A549 (cell line): ENCODE measurements at regions not wholly inside any gene's neighbourhood (a gene's known extent, or its start where the extent isn't known, plus 50 kb on each side); places are given as distances from the start of the nearest gene placed in this dataset.
"Not testable (repeated sequence)": the region's sequence is repeated elsewhere in the genome, so short reads cannot be mapped to it uniquely, and the experiment has no call there.

ENCODE experiments used
- ATAC-seq, 2 experiments: fragments of 200-7000 bp in 1 of 2; fragments of >200 bp in 1 of 2; cut with Nextera tagmentation in 1 of 2; cut with Tn5 transposase in 1 of 2; 3 replicates each; pipeline versions ENCODE4 v1.8.0 to v1.9.1; 2018 to 2020; ENCODE audit warnings: mild to moderate bottlenecking in 1 of 2, moderate library complexity in 1 of 2
- CTCF ChIA-PET: fragments of 300-600 bp; sonication (Branson Sonifier 250); formaldehyde crosslinking; extraction: SDS; loops from one replicate; lab custom pipeline; 2021; ENCODE audit warnings: antibody characterized with exemption, inconsistent platforms; lab: Yijun Ruan, JAX
- POLR2A ChIA-PET: fragments of 350-600 bp; formaldehyde crosslinking; extraction: SDS; loops from one replicate; lab custom pipeline; 2021; ENCODE audit warnings: antibody characterized with exemption, inconsistent platforms; lab: Yijun Ruan, JAX
- DNase-seq, 2 experiments: peaks; one replicate each; pipeline versions ENCODE4 v3.0.0 to v3.0.0-alpha.2; 2011 to 2016; ENCODE audit warnings: low read depth in 1 of 2, low spot score in 1 of 2
- FAIRE-seq: peaks from 2 replicates; lab custom pipeline; 2011; peaks lifted over from hg19 to GRCh38; lab: Jason Lieb, UNC
- H3K27ac ChIP-seq, 2 experiments: fragments of >200 bp; sonication (Bioruptor Twin); formaldehyde crosslinking; 3 replicates each; pipeline ENCODE4 v1.5.1; 2016 to 2017
- H3K4me1 ChIP-seq: fragments of >200 bp; sonication (Bioruptor Twin); formaldehyde crosslinking; 3 replicates; pipeline ENCODE4 v1.6.1; 2016
- H3K4me2 ChIP-seq: fragments of >200 bp; sonication (Bioruptor Twin); formaldehyde crosslinking; 3 replicates; pipeline ENCODE4 v1.6.1; 2016
- H3K4me3 ChIP-seq: fragments of >200 bp; sonication (Bioruptor Twin); formaldehyde crosslinking; 3 replicates; pipeline ENCODE4 v1.5.1; 2016
- H3K9me3 ChIP-seq: fragments of >200 bp; sonication (Bioruptor Twin); formaldehyde crosslinking; 3 replicates; pipeline ENCODE4 v1.6.1; 2016
- CBX8 ChIP-seq: fragments of 200-600 bp; sonication (generic); IDR thresholded peaks from 2 replicates; pipeline ENCODE4 v1.6.1; 2016
- CHD4 ChIP-seq: fragments of 200-600 bp; sonication (generic); IDR thresholded peaks from 2 replicates; pipeline ENCODE4 v1.6.1; 2016; ENCODE audit warnings: antibody characterized with exemption, mild to moderate bottlenecking, borderline replicate concordance
- EHF ChIP-seq: fragments of 250-450 bp; sonication (Bioruptor Pico); IDR thresholded peaks from 2 replicates; pipeline ENCODE4 v1.5.0; 2020; ENCODE audit warnings: mild to moderate bottlenecking
- EP300 ChIP-seq, 2 experiments: fragments of >200 bp; sonication (Bioruptor Twin); formaldehyde crosslinking; IDR thresholded peaks; 2 replicates in 1 of 2; 3 replicates in 1 of 2; pipeline ENCODE4 v1.6.1; 2016 to 2017
- FOSL2 ChIP-seq, 2 experiments: fragments of 450-650 bp in 1 of 2; fragments of >200 bp in 1 of 2; sonication (Bioruptor Twin) in 1 of 2; formaldehyde crosslinking; IDR thresholded peaks; 2 replicates each; pipeline versions ENCODE4 v1.5.0 to v1.6.1; 2016 to 2020; ENCODE audit warnings: mild to moderate bottlenecking in 1 of 2, moderate library complexity in 1 of 2
- GATA3 ChIP-seq: IDR thresholded peaks from 2 replicates; pipeline ENCODE4 v1.6.1; 2012; ENCODE audit warnings: borderline replicate concordance
- HEYL ChIP-seq: fragments of 250-450 bp; sonication (Bioruptor Pico); IDR thresholded peaks from 2 replicates; pipeline ENCODE4 v1.8.0; 2021; ENCODE audit warnings: mild to moderate bottlenecking, moderate library complexity
- KDM1A ChIP-seq: fragments of 200-600 bp; sonication (generic); IDR thresholded peaks from 2 replicates; pipeline ENCODE4 v1.6.1; 2016; ENCODE audit warnings: low read depth, mild to moderate bottlenecking
- MAZ ChIP-seq: fragments of 150-350 bp; IDR thresholded peaks from 2 replicates; pipeline ENCODE4 v1.6.1; 2014; ENCODE audit warnings: antibody characterized with exemption, low read depth, low read length, borderline replicate concordance
- NFE2L2 ChIP-seq: fragments of 150-350 bp; conservative IDR thresholded peaks from 2 replicates; pipeline ENCODE4 v1.6.1; 2014; ENCODE audit warnings: low read length
- NR3C1 ChIP-seq: fragments of >200 bp; sonication (Bioruptor Twin); formaldehyde crosslinking; IDR thresholded peaks from 3 replicates; pipeline ENCODE4 v1.6.1; 2017
- RAD21 ChIP-seq, 2 experiments: fragments of >200 bp in 1 of 2; sonication (Bioruptor Twin) in 1 of 2; formaldehyde crosslinking in 1 of 2; IDR thresholded peaks in 1 of 2; conservative IDR thresholded peaks in 1 of 2; 2 replicates in 1 of 2; 3 replicates in 1 of 2; pipeline ENCODE4 v1.6.1; 2012 to 2018; ENCODE audit warnings: inconsistent platforms in 1 of 2
- RARB ChIP-seq: fragments of 250-450 bp; sonication (Bioruptor Pico); IDR thresholded peaks from 2 replicates; pipeline ENCODE4 v1.8.0; 2021; ENCODE audit warnings: mild to moderate bottlenecking, moderate library complexity
- ZNF302 ChIP-seq: fragments of 250-450 bp; sonication (Bioruptor Pico); IDR thresholded peaks from 2 replicates; pipeline ENCODE4 v1.9.0; 2021; ENCODE audit warnings: inconsistent platforms, mild to moderate bottlenecking, moderate library complexity
- ZSCAN20 ChIP-seq: fragments of 250-450 bp; sonication (Bioruptor Pico); IDR thresholded peaks from 2 replicates; pipeline ENCODE4 v1.8.0; 2022; ENCODE audit warnings: mild to moderate bottlenecking, moderate library complexity
- WGBS: methylation state at CpG from one replicate; pipeline ENCODE4 v1.1.6; 2017; ENCODE audit errors: missing lambda C conversion rate; 5-methylcytosine and 5-hydroxymethylcytosine counted together
- small RNA-seq, 6 experiments: library from RNA; depleted of rRNA; stranded (forward); fragments of <200 nt; gene quantifications; one replicate each; pipeline ENCODE3, GENCODE V24; 2012
- TF ChIP-seq, protein P1 (sequence below): fragments of 250-450 bp; sonication (Bioruptor Pico); IDR thresholded peaks from 2 replicates; pipeline ENCODE4 v1.5.0; 2021; ENCODE audit warnings: mild to moderate bottlenecking, moderate library complexity, borderline replicate concordance
- TF ChIP-seq, protein P2 (sequence below): fragments of 150-350 bp; IDR thresholded peaks from 2 replicates; pipeline ENCODE4 v1.6.1; 2014; ENCODE audit warnings: low read depth, mild to moderate bottlenecking, low read length
- TF ChIP-seq, protein P3 (sequence below): fragments of 450-650 bp; IDR thresholded peaks from 2 replicates; pipeline ENCODE4 v1.6.1; 2014; ENCODE audit warnings: antibody characterized with exemption
- TF ChIP-seq, protein P4 (sequence below): IDR thresholded peaks from 2 replicates; pipeline ENCODE4 v1.6.1; 2012
- TF ChIP-seq, protein P5 (sequence below): fragments of 250-450 bp; sonication (Bioruptor Pico); IDR thresholded peaks from 2 replicates; pipeline ENCODE4 v1.5.0; 2020; ENCODE audit warnings: low read depth, mild to moderate bottlenecking, moderate library complexity

DNA sequence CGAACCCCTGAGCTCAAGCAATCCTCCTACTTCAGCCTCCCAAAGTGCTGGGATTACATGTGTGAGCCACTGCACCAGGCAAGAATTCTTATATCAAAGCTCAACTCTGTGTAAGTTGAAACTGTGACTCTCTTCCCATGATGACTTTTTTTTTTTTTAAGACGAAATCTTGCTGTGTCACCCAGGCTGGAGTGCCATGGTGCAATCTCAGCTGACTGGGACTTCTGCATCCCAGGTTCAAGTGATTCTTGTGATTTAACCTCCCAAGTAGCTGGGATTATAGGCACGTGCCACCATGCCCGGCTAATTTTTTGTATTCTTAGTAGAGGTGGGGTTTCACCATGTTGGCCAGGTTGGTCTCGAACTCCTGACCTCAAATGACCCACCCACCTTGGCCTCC is 51.6 kb upstream of the WAC start:
- FAIRE-seq, H3K27ac ChIP-seq, POLR2A ChIA-PET, DNase-seq, ATAC-seq, H3K4me3 ChIP-seq, H3K4me2 ChIP-seq, CTCF ChIA-PET, H3K4me1 ChIP-seq, H3K9me3 ChIP-seq: not testable (repeated sequence)
- 13% methylated on average over 5 of the region's 5 CpGs for WGBS

DNA sequence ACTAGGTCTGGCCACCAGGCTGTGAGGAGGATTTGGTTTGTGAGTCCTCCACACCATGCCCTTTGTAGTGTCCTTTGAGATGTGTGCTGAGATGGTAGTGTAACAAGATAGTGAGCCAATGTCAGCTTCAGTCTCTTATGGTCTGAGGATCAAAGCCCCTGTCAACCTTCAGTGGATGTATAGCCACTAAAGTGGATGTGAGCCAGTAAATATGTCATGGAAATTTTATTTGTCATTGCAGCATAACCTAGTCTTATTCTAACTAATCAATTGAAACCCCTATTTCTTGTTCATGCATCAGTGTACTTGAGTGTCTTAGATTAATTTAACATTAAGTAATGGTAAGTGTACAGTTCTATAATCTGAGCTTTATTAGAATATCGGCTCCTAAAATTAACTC is 51.0 kb upstream of the WAC start:
- no peak for FAIRE-seq
- DNase-seq: no peak
- H3K4me3 ChIP-seq: no peak overlapping the region
- H3K9me3 ChIP-seq: no peaks in the 10 kb centered on the region
- H3K4me2 ChIP-seq: no peak overlapping the region
- WGBS: 78% methylated on average over 1 of the region's 1 CpG
- no peak overlapping the region for H3K27ac ChIP-seq
- POLR2A ChIA-PET: no interaction called here
- H3K4me1 ChIP-seq: no peaks in the 10 kb centered on the region
- TF ChIP-seq FOSL2 (IDR thresholded peaks at IDR 0.05) (no peak), FOSL2 (CRISPR knock-in tag; IDR thresholded peaks at IDR 0.05) (no peak), CHD4 (no peak), HEYL (CRISPR knock-in tag) (no peak), NR3C1 (no peak), EP300 (IDR thresholded peaks at IDR 0.05) (no peak), GATA3 (no peak), ZNF302 (CRISPR knock-in tag) (no peak), RARB (CRISPR knock-in tag) (no peak), NFE2L2 (no peak), KDM1A (no peak), EHF (no peak), MAZ (no peak), RAD21 (conservative IDR thresholded peaks at IDR 0.05 in 1 of 2, IDR thresholded peaks at IDR 0.05 in 1 of 2) (no peak), CBX8 (no peak), ZSCAN20 (CRISPR knock-in tag) (no peak)
- TF ChIP-seq, protein P1, sequence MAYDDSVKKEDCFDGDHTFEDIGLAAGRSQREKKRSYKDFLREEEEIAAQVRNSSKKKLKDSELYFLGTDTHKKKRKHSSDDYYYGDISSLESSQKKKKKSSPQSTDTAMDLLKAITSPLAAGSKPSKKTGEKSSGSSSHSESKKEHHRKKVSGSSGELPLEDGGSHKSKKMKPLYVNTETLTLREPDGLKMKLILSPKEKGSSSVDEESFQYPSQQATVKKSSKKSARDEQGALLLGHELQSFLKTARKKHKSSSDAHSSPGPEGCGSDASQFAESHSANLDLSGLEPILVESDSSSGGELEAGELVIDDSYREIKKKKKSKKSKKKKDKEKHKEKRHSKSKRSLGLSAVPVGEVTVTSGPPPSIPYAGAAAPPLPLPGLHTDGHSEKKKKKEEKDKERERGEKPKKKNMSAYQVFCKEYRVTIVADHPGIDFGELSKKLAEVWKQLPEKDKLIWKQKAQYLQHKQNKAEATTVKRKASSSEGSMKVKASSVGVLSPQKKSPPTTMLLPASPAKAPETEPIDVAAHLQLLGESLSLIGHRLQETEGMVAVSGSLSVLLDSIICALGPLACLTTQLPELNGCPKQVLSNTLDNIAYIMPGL (CRISPR knock-in tag): no peak
- TF ChIP-seq, protein P2, sequence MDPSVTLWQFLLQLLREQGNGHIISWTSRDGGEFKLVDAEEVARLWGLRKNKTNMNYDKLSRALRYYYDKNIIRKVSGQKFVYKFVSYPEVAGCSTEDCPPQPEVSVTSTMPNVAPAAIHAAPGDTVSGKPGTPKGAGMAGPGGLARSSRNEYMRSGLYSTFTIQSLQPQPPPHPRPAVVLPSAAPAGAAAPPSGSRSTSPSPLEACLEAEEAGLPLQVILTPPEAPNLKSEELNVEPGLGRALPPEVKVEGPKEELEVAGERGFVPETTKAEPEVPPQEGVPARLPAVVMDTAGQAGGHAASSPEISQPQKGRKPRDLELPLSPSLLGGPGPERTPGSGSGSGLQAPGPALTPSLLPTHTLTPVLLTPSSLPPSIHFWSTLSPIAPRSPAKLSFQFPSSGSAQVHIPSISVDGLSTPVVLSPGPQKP: no peak
- TF ChIP-seq, protein P3, sequence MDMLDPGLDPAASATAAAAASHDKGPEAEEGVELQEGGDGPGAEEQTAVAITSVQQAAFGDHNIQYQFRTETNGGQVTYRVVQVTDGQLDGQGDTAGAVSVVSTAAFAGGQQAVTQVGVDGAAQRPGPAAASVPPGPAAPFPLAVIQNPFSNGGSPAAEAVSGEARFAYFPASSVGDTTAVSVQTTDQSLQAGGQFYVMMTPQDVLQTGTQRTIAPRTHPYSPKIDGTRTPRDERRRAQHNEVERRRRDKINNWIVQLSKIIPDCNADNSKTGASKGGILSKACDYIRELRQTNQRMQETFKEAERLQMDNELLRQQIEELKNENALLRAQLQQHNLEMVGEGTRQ: no peak
- TF ChIP-seq, protein P4, sequence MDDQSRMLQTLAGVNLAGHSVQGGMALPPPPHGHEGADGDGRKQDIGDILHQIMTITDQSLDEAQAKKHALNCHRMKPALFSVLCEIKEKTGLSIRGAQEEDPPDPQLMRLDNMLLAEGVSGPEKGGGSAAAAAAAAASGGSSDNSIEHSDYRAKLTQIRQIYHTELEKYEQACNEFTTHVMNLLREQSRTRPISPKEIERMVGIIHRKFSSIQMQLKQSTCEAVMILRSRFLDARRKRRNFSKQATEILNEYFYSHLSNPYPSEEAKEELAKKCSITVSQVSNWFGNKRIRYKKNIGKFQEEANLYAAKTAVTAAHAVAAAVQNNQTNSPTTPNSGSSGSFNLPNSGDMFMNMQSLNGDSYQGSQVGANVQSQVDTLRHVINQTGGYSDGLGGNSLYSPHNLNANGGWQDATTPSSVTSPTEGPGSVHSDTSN: no peak
- TF ChIP-seq, protein P5, sequence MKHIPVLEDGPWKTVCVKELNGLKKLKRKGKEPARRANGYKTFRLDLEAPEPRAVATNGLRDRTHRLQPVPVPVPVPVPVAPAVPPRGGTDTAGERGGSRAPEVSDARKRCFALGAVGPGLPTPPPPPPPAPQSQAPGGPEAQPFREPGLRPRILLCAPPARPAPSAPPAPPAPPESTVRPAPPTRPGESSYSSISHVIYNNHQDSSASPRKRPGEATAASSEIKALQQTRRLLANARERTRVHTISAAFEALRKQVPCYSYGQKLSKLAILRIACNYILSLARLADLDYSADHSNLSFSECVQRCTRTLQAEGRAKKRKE: no peak
- no peak for ATAC-seq
- CTCF ChIA-PET: no interaction called here

Small RNA genes lying in the stretch of these regions (small RNA-seq; reads per million reads assigned to genes)
- 0 reads per million in 6 experiments for gene RF00012
